ENCODE measurements at regions not wholly inside any gene's neighbourhood (a gene's known extent, or its start where the extent isn't known, plus 50 kb on each side); places are given as distances from the start of the nearest gene placed in this dataset.

GRCh38 chr3:180325958-180326357 lies 276.0 kb upstream of the TTC14 start:
- TF ChIP-seq CHD4 (IDR thresholded peaks at IDR 0.05) (no peak), CTCF (IDR thresholded peaks at IDR 0.05 in 2 of 3, conservative IDR thresholded peaks at IDR 0.05 in 1 of 3; ENCODE audit: control insufficient read depth in 2 of 3, extremely low read depth in 1 of 3, insufficient read depth in 1 of 3, low read depth in 3 of 3, low read length in 3 of 3) (no peak), TCF3 (IDR thresholded peaks at IDR 0.05; ENCODE audit: borderline replicate concordance, insufficient read depth, low read depth, low read length) (no peak), EZH2 (IDR thresholded peaks at IDR 0.05; ENCODE audit: borderline replicate concordance, control insufficient read depth, low read depth, low read length) (no peak), PAX8 (IDR thresholded peaks at IDR 0.05) (no peak), ZNF274 (IDR thresholded peaks at IDR 0.05; ENCODE audit: insufficient read depth, insufficient read length) (no peak), POLR2AphosphoS5 (IDR thresholded peaks at IDR 0.05; ENCODE audit: low read length) (no peak)

All from GM12878 (cell line).